ENCODE measurements at regions not wholly inside any gene's neighbourhood (a gene's known extent, or its start where the extent isn't known, plus 50 kb on each side); places are given as distances from the start of the nearest gene placed in this dataset.
"Not testable (repeated sequence)": the region's sequence is repeated elsewhere in the genome, so short reads cannot be mapped to it uniquely, and the experiment has no call there.

DNA sequence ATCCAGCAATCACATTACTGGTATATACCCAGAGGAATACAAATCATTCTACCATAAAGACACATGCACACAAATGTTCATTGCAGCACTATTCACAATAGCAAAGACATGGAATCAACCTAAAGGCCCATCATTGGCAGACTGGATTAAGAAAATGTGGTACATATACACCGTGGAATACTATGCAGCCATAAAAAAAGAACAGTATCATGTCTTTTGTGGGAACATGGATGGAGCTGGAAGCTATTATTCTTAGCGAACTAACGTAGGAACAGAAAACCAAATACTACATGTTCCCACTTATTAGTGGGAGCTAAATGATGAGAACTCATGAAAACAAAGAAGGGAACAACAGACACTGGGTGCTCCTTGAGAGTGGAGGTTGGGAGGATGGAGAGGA, 60.9 kb downstream of the PGRMC1 start:
- intact Hi-C loops (cut with DNase I); DNase-seq: not testable (repeated sequence)

DNA sequence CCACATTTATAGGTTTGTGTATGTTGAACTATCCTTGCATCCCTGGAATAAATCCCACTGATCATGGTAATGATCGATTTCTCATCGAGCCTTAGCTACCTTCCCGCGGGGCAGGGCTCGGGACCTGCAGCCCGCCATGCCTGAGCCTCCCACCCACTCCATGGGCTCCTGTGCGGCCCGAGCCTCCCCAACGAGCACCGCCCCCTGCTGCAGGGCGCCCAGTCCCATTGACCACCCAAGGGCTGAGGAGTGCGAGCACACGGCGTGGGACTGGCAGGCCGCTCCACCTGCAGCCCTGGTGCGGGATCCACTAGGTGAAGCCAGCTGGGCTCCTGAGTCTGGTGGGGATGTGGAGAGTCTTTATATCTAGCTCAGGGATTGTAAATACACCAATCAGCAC, 63.7 kb downstream of the PGRMC1 start:
- peak in 1 of 10 donors; percentile 74 for DNase-seq
- intact Hi-C loops (cut with DNase I), result not testable (repeated sequence)

- intact Hi-C loops (cut with DNase I), result no loop called here
Measured at GRCh38 chrX:119303137-119303536, 67.1 kb downstream of the PGRMC1 start.

GRCh38 chrX:119325456-119325855, 73.7 kb upstream of the SLC25A43 start:
- intact Hi-C loops (cut with DNase I), result no loop called here
- no peak for DNase-seq

More at GRCh38 chrX:119303137-119303536, 67.1 kb downstream of the PGRMC1 start:
- DNase-seq, result no peak

- DNase-seq, result peak in 1 of 10 donors; percentile 69
- intact Hi-C loops (cut with DNase I), result not testable (repeated sequence)
Measured at GRCh38 chrX:119331873-119332272, 67.3 kb upstream of the SLC25A43 start.

DNA sequence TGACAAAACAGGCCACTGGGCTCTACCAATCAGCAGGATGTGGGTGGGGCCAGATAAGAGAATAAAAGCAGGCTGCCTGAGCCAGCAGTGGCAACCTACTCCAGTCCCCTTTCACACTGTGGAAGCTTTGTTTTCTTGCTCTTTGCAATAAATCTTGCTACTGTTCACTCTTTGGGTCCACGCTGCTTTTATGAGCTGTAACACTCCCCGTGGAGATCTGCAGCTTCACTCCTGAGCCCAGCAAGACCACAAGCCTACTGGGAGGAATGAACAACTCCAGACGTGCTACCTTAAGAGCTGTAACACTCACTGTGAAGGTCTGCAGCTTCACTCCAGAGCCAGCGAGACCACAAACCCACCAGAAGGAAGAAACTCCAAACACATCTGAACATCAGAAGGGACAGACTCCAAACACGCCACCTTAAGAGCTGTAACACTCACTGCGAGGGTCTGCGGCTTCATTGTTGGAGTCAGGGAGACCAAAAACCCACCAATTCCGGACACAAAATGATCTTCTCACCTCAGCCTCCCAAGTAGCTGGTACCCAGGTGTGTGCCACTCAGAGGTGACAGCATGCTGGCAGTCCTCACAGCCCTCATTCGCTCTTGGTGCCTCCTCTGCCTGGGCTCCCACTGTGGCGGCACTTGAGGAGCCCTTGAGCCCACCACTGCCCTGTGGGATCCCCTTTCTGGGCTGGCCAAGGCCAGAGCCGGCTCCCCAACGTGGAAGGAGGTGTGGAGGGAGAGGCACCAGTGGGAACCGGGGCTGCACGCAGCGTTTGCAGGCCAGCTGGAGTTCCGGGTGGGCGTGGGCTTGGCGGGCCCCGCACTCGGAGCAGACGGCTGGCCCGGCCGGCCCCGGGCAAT, 66.0 kb upstream of the SLC25A43 start:
- intact Hi-C loops (cut with DNase I), result not testable (repeated sequence)

GRCh38 chrX:119333721-119334032, 65.5 kb upstream of the SLC25A43 start:
- intact Hi-C loops (cut with DNase I), result not testable (repeated sequence)
- peak in 1 of 10 donors; percentile 81 for DNase-seq

More for the DNA sequence above, 66.0 kb upstream of the SLC25A43 start:
- peak in 1 of 10 donors; percentile 73 for DNase-seq

GRCh38 chrX:119334468-119335050, 64.6 kb upstream of the SLC25A43 start:
- DNase-seq; intact Hi-C loops (cut with DNase I): not testable (repeated sequence)

DNA sequence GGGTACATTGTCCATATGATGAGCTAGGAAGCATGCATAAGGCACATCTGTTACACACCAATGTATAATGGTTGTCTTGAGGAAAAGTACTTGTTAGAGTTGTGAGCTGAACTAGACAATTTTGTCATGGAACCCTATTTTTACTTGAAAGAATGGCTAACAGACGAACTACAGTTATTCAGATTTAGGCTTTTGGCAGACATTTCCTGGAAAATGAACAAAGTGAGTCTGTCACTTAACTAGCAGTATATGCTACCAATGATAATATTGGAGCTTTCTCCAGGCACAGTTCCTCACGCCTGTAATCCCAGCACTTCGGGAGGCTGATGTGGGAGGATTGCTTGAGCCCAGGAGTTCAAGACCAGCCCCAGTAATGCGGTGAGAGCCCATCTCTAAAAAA, 61.9 kb upstream of the SLC25A43 start:
- DNase-seq, result no peak
- intact Hi-C loops (cut with DNase I), result no loop called here

GRCh38 chrX:119340606-119341205, 58.4 kb upstream of the SLC25A43 start:
- intact Hi-C loops (cut with DNase I), result no loop called here
- DNase-seq, result no peak

- intact Hi-C loops (cut with DNase I), result no loop called here
- no peak for DNase-seq
Measured at GRCh38 chrX:119343856-119344255, 55.3 kb upstream of the SLC25A43 start.

Data from posterior cingulate gyrus (tissue), 11 donors.